Esophagus squamous epithelium (tissue), 5 donors: ENCODE measurements at regions not wholly inside any gene's neighbourhood (a gene's known extent, or its start where the extent isn't known, plus 50 kb on each side); places are given as distances from the start of the nearest gene placed in this dataset.

Experiments
- DNase-seq: peaks from one replicate; lab custom pipeline; 2025; lab: John Stamatoyannopoulos, UW
- H3K27ac ChIP-seq, 4 donors: fragments of 200-600 bp; sonication (generic); one replicate each; pipeline ENCODE4 v1.5.1; 2016 to 2019; ENCODE audit warnings: mild to moderate bottlenecking in 1 of 4
- H3K27me3 ChIP-seq, 4 donors: fragments of 200-600 bp; sonication (generic); 1 replicate in 3 of 4; 2 replicates in 1 of 4; pipeline versions ENCODE4 v1.5.1 to v1.6.0; 2017 to 2021; ENCODE audit warnings: antibody characterized with exemption in 1 of 4
- H3K36me3 ChIP-seq, 3 donors: fragments of 200-600 bp; sonication (generic); one replicate each; pipeline ENCODE4 v1.5.1; 2016 to 2019
- H3K4me1 ChIP-seq, 3 donors: fragments of 200-600 bp; sonication (generic); one replicate each; pipeline ENCODE4 v1.5.1; 2017 to 2019
- H3K4me3 ChIP-seq, 4 donors: fragments of 200-600 bp; sonication (generic); 1 replicate in 3 of 4; 2 replicates in 1 of 4; pipeline ENCODE4 v1.5.1; 2016 to 2019; ENCODE audit warnings: mild to moderate bottlenecking in 2 of 4, moderate library complexity in 1 of 4
- H3K9me3 ChIP-seq, 3 donors: fragments of 200-600 bp; sonication (generic); one replicate each; pipeline ENCODE4 v1.5.1; 2016 to 2019
- CTCF ChIP-seq, 6 experiments: fragments of 450-650 bp in 4 of 6; fragments of 200-600 bp in 2 of 6; sonication (generic) in 2 of 6; IDR thresholded peaks; one replicate each; pipeline ENCODE4 v1.5.1; 2016 to 2019; ENCODE audit warnings: antibody characterized with exemption in 6 of 6, mild to moderate bottlenecking in 4 of 6, moderate library complexity in 4 of 6
- POLR2A ChIP-seq, 4 donors: fragments of 450-650 bp; IDR thresholded peaks; one replicate each; pipeline ENCODE4 v1.6.1; 2017; ENCODE audit warnings: antibody characterized with exemption in 4 of 4, mild to moderate bottlenecking in 4 of 4, moderate library complexity in 3 of 4
- WGBS, 2 donors: methylation state at CpG; one replicate each; pipeline ENCODE4 v1.1.5; 2018; 5-methylcytosine and 5-hydroxymethylcytosine counted together
- intact Hi-C: fragments of 100-400 bp; cut with DNase I; formaldehyde crosslinking; loops from one replicate; pipeline ENCODE4 v1.15.0; 2022
- donor health status: DM: yes; HTN: yes; CAD: no.

GRCh38 chrX:93580634-93581033 is 92.7 kb downstream of the NAP1L3 start:
- no peaks in the 10 kb centered on the region for H3K27me3 ChIP-seq

GRCh38 chrX:93538575-93538974 is 134.8 kb downstream of the NAP1L3 start:
- Histone ChIP-seq H3K27ac (no peak overlapping the region), H3K36me3 (no peaks in the 10 kb centered on the region), H3K4me3 (no peak overlapping the region), H3K4me1 (no peaks in the 10 kb centered on the region), H3K9me3 (no peaks in the 10 kb centered on the region), H3K27me3 (no peaks in the 10 kb centered on the region)
- intact Hi-C loops, result no loop called here
- DNase-seq, result no peak
- peak in 2 of 6 experiments; percentile 29 for TF ChIP-seq CTCF (IDR thresholded peaks at IDR 0.05)
- no peak for TF ChIP-seq POLR2A (IDR thresholded peaks at IDR 0.05)
- 60 to 61% methylated on average over 3 of the region's 3 CpGs for WGBS, 2 donors

More at GRCh38 chrX:93580634-93581033, 92.7 kb downstream of the NAP1L3 start:
- Histone ChIP-seq H3K9me3 (no peaks in the 10 kb centered on the region), H3K36me3 (no peaks in the 10 kb centered on the region), H3K4me1 (no peaks in the 10 kb centered on the region), H3K27ac (no peak overlapping the region), H3K4me3 (no peak overlapping the region)
- DNase-seq, result no peak
- intact Hi-C loops, result no loop called here
- TF ChIP-seq CTCF (IDR thresholded peaks at IDR 0.05) (no peak), POLR2A (IDR thresholded peaks at IDR 0.05) (no peak)
- WGBS, 2 donors, result 78 to 82% methylated on average over 5 of the region's 5 CpGs

GRCh38 chrX:93528917-93529316 is 144.5 kb downstream of the NAP1L3 start:
- Histone ChIP-seq H3K4me3 (no peak overlapping the region), H3K9me3 (no peaks in the 10 kb centered on the region), H3K27ac (no peak overlapping the region), H3K27me3 (no peaks in the 10 kb centered on the region), H3K4me1 (no peaks in the 10 kb centered on the region), H3K36me3 (no peaks in the 10 kb centered on the region)
- intact Hi-C loops, result no loop called here
- TF ChIP-seq POLR2A (IDR thresholded peaks at IDR 0.05), result no peak
- no peak for TF ChIP-seq CTCF (IDR thresholded peaks at IDR 0.05)
- 82 to 85% methylated on average over 3 of the region's 3 CpGs for WGBS, 2 donors
- no peak for DNase-seq
